ENCODE measurements at regions not wholly inside any gene's neighbourhood (a gene's known extent, or its start where the extent isn't known, plus 50 kb on each side); places are given as distances from the start of the nearest gene placed in this dataset.

- no peak overlapping the region for H3K27ac ChIP-seq (ENCODE audit: insufficient read depth, low read depth, low read length)
- no peak for FAIRE-seq
- no peak overlapping the region for H3K9ac ChIP-seq (replicated peaks; ENCODE audit: extremely low read depth, insufficient read depth, low read length)
- no peaks in the 10 kb centered on the region for H3K4me1 ChIP-seq (ENCODE audit: control insufficient read depth, extremely low read depth, insufficient read depth, low read length)
- POLR2A ChIA-PET, result no interaction called here
- CTCF ChIA-PET, result interaction anchor here (0.7 kb wide), 1 partner anchor 24 kb away, joined by 3 read pairs; no protein-coding TSS in a partner anchor
- intact Hi-C loops (cut with micrococcal nuclease), result no loop called here
- TF ChIP-seq GATA2 (IDR thresholded peaks at IDR 0.05; ENCODE audit: insufficient read depth, insufficient read length, low read depth, low read length) (no peak), JUN (IDR thresholded peaks at IDR 0.05; ENCODE audit: borderline replicate concordance, insufficient read depth, insufficient read length, low read depth) (no peak), MYC (IDR thresholded peaks at IDR 0.05; ENCODE audit: low read depth, low read length) (no peak), EZH2 (IDR thresholded peaks at IDR 0.05; ENCODE audit: borderline replicate concordance, low read depth, low read length, severe bottlenecking) (no peak), FOS (IDR thresholded peaks at IDR 0.05; ENCODE audit: borderline replicate concordance, insufficient read depth, low read length) (no peak), MAX (IDR thresholded peaks at IDR 0.05; ENCODE audit: insufficient read depth, insufficient read length) (no peak), CTCF (IDR thresholded peaks at IDR 0.05; ENCODE audit: extremely low read depth in 1 of 2, insufficient read depth in 1 of 2, low read depth in 1 of 2, low read length in 2 of 2) (no peak), POLR2AphosphoS5 (IDR thresholded peaks at IDR 0.05; ENCODE audit: insufficient read depth, low read depth, low read length) (no peak), POLR2A (IDR thresholded peaks at IDR 0.05; ENCODE audit: low read depth, low read length) (no peak)
- no TSS peak for BruUV-seq (replicated peaks)
- H3K4me3 ChIP-seq (replicated peaks in 1 of 3; ENCODE audit: insufficient read depth in 1 of 3, low read depth in 1 of 3, low read length in 3 of 3), result no peak overlapping the region
- no peak overlapping the region for H2AFZ ChIP-seq (ENCODE audit: low read depth, low read length)
- no peak for DNase-seq (ENCODE audit: low read depth, low spot score)
- H3K9me1 ChIP-seq (replicated peaks; ENCODE audit: control insufficient read depth, extremely low read depth, insufficient read depth, low read length), result no peaks in the 10 kb centered on the region
- no peaks in the 10 kb centered on the region for H4K20me1 ChIP-seq (replicated peaks; ENCODE audit: control insufficient read depth, extremely low read depth, insufficient read depth, low read length)
- no peaks in the 10 kb centered on the region for H3K79me2 ChIP-seq (ENCODE audit: control insufficient read depth, insufficient read depth, low read length)
- dilution Hi-C loops (cut with MboI; ENCODE audit: extremely low pct_ligation_motif_present, low sequenced_read_pairs), result no loop called here
- H3K9me3 ChIP-seq (replicated peaks; ENCODE audit: control insufficient read depth, insufficient read depth, low read length), result no peaks in the 10 kb centered on the region
- no peaks in the 10 kb centered on the region for H3K36me3 ChIP-seq (ENCODE audit: control insufficient read depth in 2 of 2, extremely low read depth in 1 of 2, insufficient read depth in 2 of 2, low read length in 2 of 2)
- H3K4me2 ChIP-seq (ENCODE audit: insufficient read depth, low read length), result no peak overlapping the region
- no peaks in the 10 kb centered on the region for H3K27me3 ChIP-seq (ENCODE audit: control insufficient read depth in 2 of 2, insufficient read depth in 2 of 2, low read length in 2 of 2)
These were observed 59.4 kb upstream of the PITX2 start for GRCh38 chr4:110682311-110682710.

Measured in endothelial cell of umbilical vein (primary cell).